Fibroblast of skin of left quadriceps (primary cell): ENCODE measurements at regions not wholly inside any gene's neighbourhood (a gene's known extent, or its start where the extent isn't known, plus 50 kb on each side); places are given as distances from the start of the nearest gene placed in this dataset.
"Not testable (repeated sequence)": the region's sequence is repeated elsewhere in the genome, so short reads cannot be mapped to it uniquely, and the experiment has no call there.

ENCODE experiments used
- DNase-seq, 2 experiments: peaks; one replicate each; pipeline ENCODE4 v3.0.0-alpha.2; 2013; ENCODE audit warnings: low read depth in 2 of 2

- no peak for DNase-seq
Observed at GRCh38 chr4:135065366-135065765, 863.8 kb upstream of the PABPC4L start.

DNA sequence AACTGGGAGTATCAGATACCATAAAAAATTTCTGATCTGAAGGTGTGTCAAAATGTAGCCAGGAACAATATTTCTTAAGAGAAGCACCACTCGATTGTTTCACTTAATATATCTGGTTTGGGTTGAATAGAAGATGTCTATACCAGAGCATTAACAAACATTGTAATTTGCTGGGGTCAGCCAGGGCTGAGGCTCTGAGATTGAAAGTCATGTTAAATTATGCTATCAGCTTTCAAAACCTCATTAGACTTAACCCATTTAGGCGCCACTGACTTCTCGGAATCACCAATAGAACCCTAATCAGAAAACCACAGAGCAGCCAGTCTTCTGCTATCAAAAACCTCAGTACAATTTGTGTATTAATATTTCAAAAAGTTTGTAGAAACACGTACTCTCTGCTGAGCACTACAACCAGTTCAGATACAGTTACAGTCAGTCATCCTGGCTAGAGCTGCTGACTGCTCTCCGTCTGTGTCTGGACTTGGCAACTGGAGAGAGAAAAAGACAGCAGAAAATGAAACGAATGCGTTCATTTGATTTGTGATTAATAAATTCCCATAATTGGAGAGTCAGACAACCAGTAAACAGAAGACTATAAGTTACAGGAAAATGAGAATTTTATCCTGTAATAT, 848.6 kb upstream of the PABPC4L start:
- no peak for DNase-seq

DNA sequence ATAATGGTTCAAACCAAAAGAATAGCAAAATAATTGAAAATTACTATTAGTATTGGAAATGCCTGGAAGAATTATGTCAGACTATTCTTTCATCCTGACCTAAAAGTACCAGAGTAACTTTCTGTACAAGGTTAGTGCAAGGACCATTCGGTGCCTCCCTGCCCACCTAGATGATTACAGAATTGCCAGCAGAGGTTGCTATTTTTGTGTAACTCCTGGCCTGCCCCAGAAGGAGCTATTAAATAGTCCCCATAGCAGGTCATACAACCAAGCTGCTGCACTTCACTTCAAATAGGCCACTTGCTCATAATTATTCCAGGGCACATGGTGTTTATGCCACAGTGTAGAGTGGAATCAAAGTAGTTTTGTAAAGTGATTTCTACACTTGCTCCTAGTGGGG, 831.1 kb upstream of the PABPC4L start:
- DNase-seq, result no peak

- DNase-seq, result no peak
Observed at GRCh38 chr4:135015771-135016170, 814.2 kb upstream of the PABPC4L start.

DNA sequence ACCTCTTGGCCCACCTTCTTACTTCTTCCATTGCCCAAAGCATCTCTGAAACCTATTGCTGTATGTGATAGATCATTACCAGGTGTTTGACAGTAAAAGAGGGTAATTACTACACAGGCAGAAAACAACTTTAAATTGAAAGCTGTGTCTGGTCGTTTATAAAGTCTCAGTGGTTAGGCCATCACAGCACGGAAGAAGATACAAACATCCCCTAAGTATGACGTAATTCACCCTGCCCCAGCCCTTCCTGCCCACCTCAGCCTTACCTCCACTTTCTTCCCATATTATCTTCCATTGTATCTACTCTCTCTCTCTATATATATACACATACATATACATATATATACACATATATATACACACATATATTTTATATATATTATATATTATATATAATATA, 805.8 kb upstream of the PABPC4L start:
- DNase-seq, result no peak

DNA sequence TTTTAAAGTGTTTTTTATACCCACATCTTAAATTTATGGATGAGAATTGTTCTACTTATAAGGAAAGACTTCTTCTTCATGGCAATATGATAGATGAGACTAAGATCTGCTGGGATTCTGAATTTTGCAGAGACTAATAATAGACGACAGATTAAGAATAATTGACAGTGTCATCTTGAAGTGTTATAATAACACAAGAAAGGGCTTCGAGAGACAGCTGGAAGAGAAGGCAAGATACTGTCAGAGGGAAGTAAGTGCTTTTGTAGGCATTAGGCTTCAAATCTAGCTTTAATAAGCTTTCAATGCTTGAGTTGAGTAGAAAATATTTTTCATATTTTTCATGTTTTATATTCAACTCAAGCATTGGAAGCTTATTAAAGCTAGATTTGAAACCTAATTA, 797.6 kb upstream of the PABPC4L start:
- DNase-seq, result no peak

GRCh38 chr4:134961963-134962362, 760.4 kb upstream of the PABPC4L start:
- DNase-seq, result no peak

DNA sequence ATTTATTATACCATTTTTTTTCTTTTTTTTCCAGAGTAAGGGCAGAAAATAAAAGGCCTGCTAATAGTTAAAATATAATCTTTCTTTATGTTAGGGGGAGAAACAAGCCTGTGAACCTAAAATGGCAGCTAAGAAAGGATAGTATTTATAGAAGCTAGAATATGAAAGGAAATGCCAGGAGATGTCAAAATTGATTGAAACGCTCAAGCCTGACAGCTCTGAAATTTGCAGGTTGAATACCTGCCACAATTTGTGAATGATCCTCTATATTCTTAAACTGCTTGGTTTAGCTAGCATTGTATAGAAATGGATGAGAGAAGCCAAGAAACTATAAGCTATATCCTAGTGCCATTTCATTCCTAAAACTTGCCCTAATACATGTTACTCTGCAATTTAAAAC, 757.3 kb upstream of the PABPC4L start:
- DNase-seq, result no peak

DNA sequence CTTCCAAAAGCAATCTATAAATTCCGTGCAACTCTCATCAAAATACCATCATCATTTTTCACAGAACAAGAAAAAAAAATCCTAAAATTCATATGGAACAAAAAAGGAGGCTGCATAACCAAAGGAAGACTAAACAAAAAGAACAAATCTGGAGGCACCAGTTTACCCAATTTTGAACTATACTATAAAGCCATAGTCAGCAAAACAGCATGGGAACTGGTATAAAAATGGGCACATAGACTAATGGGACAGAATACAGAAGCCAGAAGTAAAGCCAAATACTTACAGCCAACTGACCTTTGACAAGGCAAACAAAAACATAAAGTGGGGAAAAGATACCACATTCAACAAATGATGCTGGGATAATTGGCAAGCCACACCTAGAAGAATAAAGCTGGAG, 753.5 kb upstream of the PABPC4L start:
- no peak for DNase-seq

GRCh38 chr4:134952775-134953174, 751.2 kb upstream of the PABPC4L start:
- DNase-seq, result no peak

DNA sequence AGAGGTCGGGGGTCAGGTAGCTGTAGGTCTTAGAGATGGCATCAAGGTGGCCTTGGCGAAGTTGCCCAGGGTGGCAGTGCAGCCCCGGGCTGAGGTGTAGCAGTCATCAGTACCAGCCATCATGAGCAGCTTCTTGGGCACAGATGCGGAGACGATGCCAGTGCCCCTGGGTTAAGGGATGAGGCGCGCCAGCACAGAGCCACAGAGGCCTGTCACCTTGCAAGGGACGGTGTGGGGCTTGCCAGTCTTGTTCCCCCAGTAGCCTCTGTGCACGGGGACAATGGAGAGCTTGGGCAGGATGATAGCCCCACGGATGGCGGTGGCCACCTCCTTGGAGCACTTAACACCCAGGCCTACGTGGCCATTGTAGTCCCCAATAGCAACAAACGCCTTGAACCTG, 750.7 kb upstream of the PABPC4L start:
- DNase-seq, result no peak

DNA sequence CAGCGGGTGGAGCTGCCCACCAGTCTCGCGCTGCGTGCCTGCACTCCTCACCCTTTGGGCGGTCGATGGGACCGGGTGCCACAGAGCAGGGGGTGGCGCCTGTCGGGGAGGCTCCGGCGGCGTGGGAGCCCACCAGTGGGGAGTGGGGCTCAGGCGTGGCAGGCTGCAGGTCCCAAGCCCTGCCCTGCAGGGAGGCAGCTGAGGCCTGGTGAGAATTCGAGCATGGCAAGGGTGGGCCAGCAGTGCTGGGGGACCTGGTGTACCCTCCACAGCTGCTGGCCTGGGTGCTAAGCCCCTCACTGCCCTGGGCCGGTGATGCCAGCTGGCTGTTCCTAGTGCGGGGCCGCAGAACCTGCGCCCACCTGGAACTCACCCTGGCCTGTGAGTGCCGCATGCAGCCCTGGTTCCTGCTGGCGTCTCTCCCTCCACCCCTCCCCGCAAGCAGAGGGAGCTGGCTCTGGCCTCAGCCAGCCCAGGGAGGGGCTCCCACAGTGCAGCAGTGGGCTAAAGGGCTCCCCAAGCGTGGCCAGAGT, 746.6 kb upstream of the PABPC4L start:
- no peak for DNase-seq

- DNase-seq, result no peak
Observed at GRCh38 chr4:134944115-134944514, 742.5 kb upstream of the PABPC4L start.

DNA sequence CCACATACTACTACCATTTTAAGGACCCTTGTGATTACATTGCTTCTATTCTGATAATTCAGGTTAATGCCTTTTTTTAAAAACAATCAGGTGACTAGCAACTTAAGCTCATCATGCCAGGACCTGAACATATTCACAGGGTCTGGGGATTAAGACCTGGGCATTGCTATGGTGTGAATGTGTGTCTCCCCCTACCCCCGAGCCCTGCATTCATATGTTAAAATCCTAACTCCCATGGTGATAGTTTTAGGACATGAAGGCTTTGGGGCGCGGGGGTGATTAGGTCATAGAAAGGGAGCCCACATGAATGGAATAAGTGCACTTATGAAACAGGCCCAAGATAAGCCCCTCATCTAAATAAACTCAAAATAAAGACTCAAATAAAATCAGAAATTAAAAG, 734.4 kb upstream of the PABPC4L start:
- DNase-seq, result no peak

DNA sequence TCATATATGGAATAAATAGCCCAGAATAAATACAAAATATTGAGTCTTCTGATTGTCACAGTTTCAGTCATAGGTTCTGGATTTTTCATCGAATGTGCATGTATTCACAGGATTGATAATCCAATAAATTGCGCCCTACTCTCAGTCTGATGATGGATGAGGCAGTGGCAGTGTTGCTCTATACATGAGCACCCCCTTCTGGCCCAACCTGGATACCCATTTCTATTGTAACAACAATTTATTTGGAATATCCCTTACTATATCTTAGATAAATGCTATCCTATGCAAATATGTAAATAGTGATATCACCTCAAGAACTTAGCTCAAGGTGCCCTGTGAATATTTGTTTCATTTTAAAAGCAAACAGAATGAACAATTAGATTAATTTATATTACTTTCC, 733.7 kb upstream of the PABPC4L start:
- DNase-seq, result no peak

GRCh38 chr4:134934036-134934808, 732.6 kb upstream of the PABPC4L start:
- no peak for DNase-seq

- DNase-seq, result no peak
Observed at GRCh38 chr4:134915355-134915754, 713.8 kb upstream of the PABPC4L start.

DNA sequence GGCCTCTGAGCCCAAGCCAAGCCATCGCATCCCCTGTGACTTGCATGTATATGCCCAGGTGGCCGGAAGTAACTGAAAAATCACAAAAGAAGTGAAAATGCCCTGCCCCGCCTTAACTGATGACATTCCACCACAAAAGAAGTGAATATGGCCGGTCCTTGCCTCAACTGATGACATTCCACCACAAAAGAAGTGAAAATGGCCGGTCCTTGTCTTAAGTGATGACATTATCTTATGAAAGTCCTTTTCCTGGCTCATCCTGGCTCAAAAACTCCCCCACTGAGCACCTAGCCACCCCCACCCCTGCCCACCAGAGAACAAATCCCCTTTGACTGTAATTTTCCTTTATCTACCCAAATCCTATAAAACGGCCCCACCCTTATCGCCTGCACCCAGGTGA, 712.7 kb upstream of the PABPC4L start:
- DNase-seq, result not testable (repeated sequence)

DNA sequence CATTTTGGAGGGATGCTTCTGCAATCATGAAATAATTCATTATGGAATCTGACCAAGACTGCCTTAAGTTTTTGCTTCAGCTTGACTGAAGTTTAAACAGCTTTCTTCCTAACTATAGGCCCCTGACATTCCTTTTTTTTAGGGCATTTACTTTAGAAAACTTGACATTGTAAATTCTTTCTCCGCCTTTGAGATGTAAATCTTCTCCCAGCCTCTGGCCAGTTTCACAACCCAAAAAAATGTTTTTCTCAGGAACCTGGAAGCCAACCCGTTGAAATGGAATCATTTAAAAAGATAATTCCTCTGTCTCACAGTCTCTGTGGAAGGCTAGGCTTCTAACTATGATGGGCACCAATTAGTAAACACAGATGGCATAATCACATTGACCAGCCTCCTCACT, 710.4 kb upstream of the PABPC4L start:
- no peak for DNase-seq

GRCh38 chr4:134906404-134907023, 704.9 kb upstream of the PABPC4L start:
- no peak for DNase-seq

DNA sequence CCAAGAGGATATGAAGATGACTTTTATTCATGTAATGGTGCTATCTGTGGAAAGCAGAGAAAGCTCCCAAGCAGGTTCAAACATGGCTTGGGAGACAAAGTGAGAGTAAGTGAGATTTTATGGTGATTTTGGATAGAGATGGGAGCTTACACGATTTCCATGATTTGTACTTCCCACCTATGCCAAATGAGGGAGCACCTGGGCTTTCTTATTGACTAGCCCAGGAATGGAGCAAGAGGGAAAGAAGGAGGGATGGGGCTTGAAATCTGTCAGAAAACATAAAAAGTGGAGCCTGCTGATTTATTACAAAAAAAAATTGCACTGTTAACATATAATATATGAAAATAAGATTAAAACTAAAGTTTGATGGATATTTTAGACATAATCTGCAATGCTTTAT, 703.5 kb upstream of the PABPC4L start:
- no peak for DNase-seq

GRCh38 chr4:134888156-134888555, 686.6 kb upstream of the PABPC4L start:
- DNase-seq, result no peak

DNA sequence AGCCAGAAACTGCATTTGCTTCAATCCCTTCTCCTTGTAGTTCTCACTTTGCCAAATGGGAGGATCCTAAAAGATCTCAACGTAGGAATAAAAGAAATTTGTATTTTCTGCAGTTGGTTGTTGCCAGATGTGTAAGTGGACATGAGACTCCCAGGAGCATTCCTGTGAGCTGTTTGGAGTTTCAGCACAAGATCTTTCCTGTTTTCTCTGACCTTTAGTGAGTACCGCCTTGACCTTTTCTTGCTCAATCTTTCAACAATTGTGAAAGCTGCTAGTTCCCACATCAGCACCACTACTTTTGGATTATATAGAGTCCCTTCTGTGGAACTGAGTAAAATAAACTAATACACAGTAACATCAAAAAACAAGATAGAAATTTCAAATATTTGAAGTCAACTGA, 683.8 kb upstream of the PABPC4L start:
- no peak for DNase-seq
